ENCODE measurements at regions not wholly inside any gene's neighbourhood (a gene's known extent, or its start where the extent isn't known, plus 50 kb on each side); places are given as distances from the start of the nearest gene placed in this dataset.

DNA sequence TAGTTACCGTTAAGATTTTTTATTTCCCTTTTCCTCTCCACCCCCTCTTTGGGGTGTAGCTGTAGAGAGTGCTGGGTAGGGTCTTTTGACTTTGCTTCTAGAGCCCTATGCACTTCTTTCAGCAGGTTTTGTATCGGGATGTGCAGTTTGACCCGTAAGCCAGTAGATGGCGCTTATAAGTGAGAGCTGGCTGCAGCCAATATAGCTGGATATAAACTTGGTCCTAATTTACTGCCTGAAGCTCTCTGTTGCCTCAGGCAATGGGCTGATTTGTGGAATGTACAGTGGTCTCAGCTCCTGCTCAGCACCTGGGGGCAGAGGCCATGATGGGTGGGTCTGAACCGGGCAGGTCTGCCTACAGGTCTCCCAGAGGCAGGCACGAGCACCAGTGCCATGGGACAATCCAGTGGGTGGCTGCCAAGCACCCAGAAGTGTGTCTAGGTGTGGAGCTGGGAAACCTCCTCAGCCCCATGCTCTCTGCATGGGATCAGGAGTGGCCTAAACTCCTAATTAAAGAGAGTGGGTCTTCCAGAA, 146.5 kb downstream of the SPANXN1 start:
- no peaks in the 10 kb centered on the region for H3K4me1 ChIP-seq (ENCODE audit: control insufficient read depth, insufficient read depth, low read length)
- H3K36me3 ChIP-seq (ENCODE audit: control insufficient read depth in 2 of 2, insufficient read depth in 2 of 2, low read length in 1 of 2), result no peaks in the 10 kb centered on the region
- ATAC-seq (peak; percentile 46; the same call in 2 of the 3 replicates), DNase-seq (ENCODE audit: low read depth, low spot score) (no peak), FAIRE-seq (no peak)
- intact Hi-C loops (cut with micrococcal nuclease; ENCODE audit: unreplicated experiment), result no loop called here
- no TSS peak for BruUV-seq (replicated peaks)
- H3K9me3 ChIP-seq (replicated peaks; ENCODE audit: control insufficient read depth, insufficient read depth, low read length), result no peaks in the 10 kb centered on the region; the same call in 2 of the 3 replicates
- H2AFZ ChIP-seq (ENCODE audit: control insufficient read depth, low read depth, low read length), result no peak overlapping the region
- H3K4me3 ChIP-seq, result no peak overlapping the region
- CTCF ChIA-PET, result interaction anchor here (0.6 to 1.9 kb wide), 11 partner anchors 8 to 322 kb away, joined by 3 to 6 read pairs (median 3); no protein-coding TSS in a partner anchor
- in situ Hi-C loops (cut with MboI), result no loop called here
- no peaks in the 10 kb centered on the region for H3K27me3 ChIP-seq (replicated peaks in 1 of 2; ENCODE audit: control insufficient read depth in 2 of 2, insufficient read depth in 2 of 2, low read length in 1 of 2)
- SMC1A ChIA-PET (ENCODE audit: uncharacterized antibody, unreplicated experiment), result interaction anchor here (1.0 kb wide), 1 partner anchor 110 kb away, joined by 4 read pairs; no protein-coding TSS in a partner anchor
- RAD21 ChIA-PET (ENCODE audit: unreplicated experiment), result interaction anchor here (1.5 kb wide), 1 partner anchor 106 kb away, joined by 3 read pairs; no protein-coding TSS in a partner anchor
- WGBS (ENCODE audit: insufficient coverage, insufficient replicate concordance, low lambda C conversion rate, missing lambda C conversion rate), result 4% methylated on average over 6 of the region's 6 CpGs
- POLR2A ChIA-PET, result no interaction called here
- no peak overlapping the region for H3K9ac ChIP-seq (ENCODE audit: control insufficient read depth, insufficient read depth, low read length)
- no peaks in the 10 kb centered on the region for H3K79me2 ChIP-seq (ENCODE audit: control insufficient read depth, insufficient read depth, low read length)
- H4K20me1 ChIP-seq (ENCODE audit: control insufficient read depth, insufficient read depth), result no peaks in the 10 kb centered on the region
- peak; percentile 23 to 38 (median 35); a peak in 4 of 6 replicates for TF ChIP-seq CTCF (IDR thresholded peaks at IDR 0.05 in 2 of 3, conservative IDR thresholded peaks at IDR 0.05 in 1 of 3; ENCODE audit: control insufficient read depth in 2 of 3, extremely low read depth in 1 of 3, insufficient read depth in 1 of 3, low read depth in 3 of 3, low read length in 3 of 3)
- no peak for TF ChIP-seq MAX (IDR thresholded peaks at IDR 0.05; ENCODE audit: low read depth, low read length)
- no peak for TF ChIP-seq POLR2AphosphoS2 (IDR thresholded peaks at IDR 0.05; ENCODE audit: low read depth, low read length)
- TF ChIP-seq, protein P1, sequence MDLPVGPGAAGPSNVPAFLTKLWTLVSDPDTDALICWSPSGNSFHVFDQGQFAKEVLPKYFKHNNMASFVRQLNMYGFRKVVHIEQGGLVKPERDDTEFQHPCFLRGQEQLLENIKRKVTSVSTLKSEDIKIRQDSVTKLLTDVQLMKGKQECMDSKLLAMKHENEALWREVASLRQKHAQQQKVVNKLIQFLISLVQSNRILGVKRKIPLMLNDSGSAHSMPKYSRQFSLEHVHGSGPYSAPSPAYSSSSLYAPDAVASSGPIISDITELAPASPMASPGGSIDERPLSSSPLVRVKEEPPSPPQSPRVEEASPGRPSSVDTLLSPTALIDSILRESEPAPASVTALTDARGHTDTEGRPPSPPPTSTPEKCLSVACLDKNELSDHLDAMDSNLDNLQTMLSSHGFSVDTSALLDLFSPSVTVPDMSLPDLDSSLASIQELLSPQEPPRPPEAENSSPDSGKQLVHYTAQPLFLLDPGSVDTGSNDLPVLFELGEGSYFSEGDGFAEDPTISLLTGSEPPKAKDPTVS (IDR thresholded peaks at IDR 0.05; ENCODE audit: low read depth, low read length), result no peak
- TF ChIP-seq FOXK2 (IDR thresholded peaks at IDR 0.05), result no peak
- no peak for TF ChIP-seq SKIL (IDR thresholded peaks at IDR 0.05; ENCODE audit: low read depth, poor library complexity, severe bottlenecking)
- no peak overlapping the region for H3K4me2 ChIP-seq (ENCODE audit: control insufficient read depth, insufficient read depth)
- no peak overlapping the region for H3K27ac ChIP-seq (ENCODE audit: control insufficient read depth, insufficient read depth)

Data from GM12878 (cell line).